CD14-positive monocyte (primary cell): ENCODE measurements at regions not wholly inside any gene's neighbourhood (a gene's known extent, or its start where the extent isn't known, plus 50 kb on each side); places are given as distances from the start of the nearest gene placed in this dataset.

Experiments used
- DNase-seq, 3 donors: peaks; one replicate each; pipeline ENCODE4 v3.0.0-alpha.2; 2011 to 2022
- H2AFZ ChIP-seq: 2 replicates; pipeline ENCODE4 v1.6.0; 2012; ENCODE audit warnings: mild to moderate bottlenecking, low read depth, low read length, inconsistent platforms; ENCODE audit not compliant: insufficient read depth, poor library complexity, severe bottlenecking
- H3K27ac ChIP-seq, 2 donors: 1 replicate in 1 of 2; 2 replicates in 1 of 2; pipeline ENCODE4 v1.5.1; 2012 to 2013; ENCODE audit warnings: low read length in 2 of 2, control low read depth in 1 of 2, inconsistent platforms in 1 of 2, low read depth in 1 of 2, mild to moderate bottlenecking in 1 of 2
- H3K27me3 ChIP-seq, 2 donors: one replicate each; pipeline versions ENCODE4 v1.6.0 to v1.6.1; 2011 to 2013; ENCODE audit warnings: low read length in 2 of 2; ENCODE audit not compliant: control insufficient read depth in 2 of 2, insufficient read depth in 2 of 2
- H3K36me3 ChIP-seq, 2 donors: replicated peaks in 1 of 2; 1 replicate in 1 of 2; 2 replicates in 1 of 2; pipeline versions ENCODE4 v1.5.1 to v1.6.1; 2012 to 2013; ENCODE audit warnings: low read length in 2 of 2, control low read depth in 1 of 2, inconsistent platforms in 1 of 2, mild to moderate bottlenecking in 1 of 2; ENCODE audit not compliant: insufficient read depth in 2 of 2, control insufficient read depth in 1 of 2
- H3K4me1 ChIP-seq, 2 donors: 1 replicate in 1 of 2; 2 replicates in 1 of 2; pipeline versions ENCODE4 v1.5.1 to v1.6.1; 2012 to 2013; ENCODE audit warnings: low read length in 2 of 2, control low read depth in 1 of 2, inconsistent platforms in 1 of 2, mild to moderate bottlenecking in 1 of 2, moderate library complexity in 1 of 2; ENCODE audit not compliant: insufficient read depth in 2 of 2, control insufficient read depth in 1 of 2
- H3K4me2 ChIP-seq: replicated peaks from 2 replicates; pipeline ENCODE3; 2012; ENCODE audit warnings: low read length, moderate library complexity, mild to moderate bottlenecking; ENCODE audit not compliant: poor library complexity, severe bottlenecking; ENCODE audit errors: extremely low read depth
- H3K4me3 ChIP-seq, 3 experiments: fragments of 200-600 bp in 1 of 3; sonication (generic) in 1 of 3; replicated peaks in 1 of 3; 1 replicate in 2 of 3; 2 replicates in 1 of 3; pipeline ENCODE4 v1.5.1; 2011 to 2013; ENCODE audit warnings: low read length in 3 of 3, mild to moderate bottlenecking in 3 of 3, control low read depth in 2 of 3, low read depth in 2 of 3, inconsistent platforms in 1 of 3, moderate library complexity in 1 of 3
- H3K79me2 ChIP-seq: 2 replicates; pipeline ENCODE4 v1.6.0; 2012; ENCODE audit warnings: mild to moderate bottlenecking, control low read depth, inconsistent platforms, low read length, moderate library complexity; ENCODE audit not compliant: insufficient read depth
- H3K9ac ChIP-seq: 2 replicates; pipeline ENCODE4 v1.6.0; 2017; ENCODE audit warnings: low read length, mild to moderate bottlenecking; ENCODE audit not compliant: insufficient read depth, poor library complexity, severe bottlenecking
- H3K9me3 ChIP-seq, 2 donors: replicated peaks in 1 of 2; 1 replicate in 1 of 2; 2 replicates in 1 of 2; pipeline versions ENCODE4 v1.5.1 to v1.6.1; 2012 to 2013; ENCODE audit warnings: low read length in 2 of 2, control low read depth in 1 of 2; ENCODE audit not compliant: control insufficient read depth in 1 of 2, insufficient read depth in 1 of 2
- H4K20me1 ChIP-seq: 2 replicates; pipeline ENCODE4 v1.6.0; 2012; ENCODE audit warnings: mild to moderate bottlenecking, low read length, control low read depth, moderate library complexity; ENCODE audit not compliant: insufficient read depth
- H3K27ac Mint-ChIP-seq, 7 donors: one replicate each; pipeline ENCODE4 v1.8.0; 2020; ENCODE audit warnings: mild to moderate bottlenecking in 7 of 7, mixed read lengths in 7 of 7, moderate library complexity in 6 of 7, inconsistent platforms in 2 of 7
- H3K27me3 Mint-ChIP-seq, 3 donors: one replicate each; pipeline ENCODE4 v1.8.0; 2021 to 2022; ENCODE audit warnings: low read depth in 3 of 3, mild to moderate bottlenecking in 3 of 3, mixed read lengths in 3 of 3, moderate library complexity in 3 of 3, inconsistent platforms in 1 of 3
- H3K36me3 Mint-ChIP-seq, 2 donors: one replicate each; pipeline ENCODE4 v1.8.0; 2020; ENCODE audit warnings: mixed read lengths in 2 of 2, inconsistent platforms in 1 of 2, mild to moderate bottlenecking in 1 of 2
- H3K4me1 Mint-ChIP-seq: one replicate; pipeline ENCODE4 v1.8.0; 2020; ENCODE audit warnings: mild to moderate bottlenecking, mixed read lengths
- H3K4me3 Mint-ChIP-seq, 2 donors: one replicate each; pipeline ENCODE4 v1.8.0; 2020; ENCODE audit warnings: mild to moderate bottlenecking in 2 of 2, mixed read lengths in 2 of 2, moderate library complexity in 1 of 2
- H3K9me3 Mint-ChIP-seq, 7 donors: one replicate each; pipeline ENCODE4 v1.8.0; 2020 to 2022; ENCODE audit warnings: mixed read lengths in 7 of 7, mild to moderate bottlenecking in 6 of 7, moderate library complexity in 6 of 7, inconsistent platforms in 2 of 7
- WGBS: methylation state at CpG from one replicate; pipeline ENCODE4 v1.1.5; 2013; ENCODE audit warnings: missing lambda C conversion rate; ENCODE audit not compliant: insufficient coverage; 5-methylcytosine and 5-hydroxymethylcytosine counted together
- intact Hi-C, 2 donors: fragments of 100-400 bp; cut with micrococcal nuclease; formaldehyde crosslinking; loops; one replicate each; pipeline versions ENCODE4 v1.15.0 to v1.15.1; 2023
- TF ChIP-seq, protein P1 (sequence below): fragments of 200-600 bp; IDR thresholded peaks from one replicate; pipeline ENCODE4 v1.8.0; 2022; ENCODE audit warnings: antibody characterized with exemption, mild to moderate bottlenecking

DNA sequence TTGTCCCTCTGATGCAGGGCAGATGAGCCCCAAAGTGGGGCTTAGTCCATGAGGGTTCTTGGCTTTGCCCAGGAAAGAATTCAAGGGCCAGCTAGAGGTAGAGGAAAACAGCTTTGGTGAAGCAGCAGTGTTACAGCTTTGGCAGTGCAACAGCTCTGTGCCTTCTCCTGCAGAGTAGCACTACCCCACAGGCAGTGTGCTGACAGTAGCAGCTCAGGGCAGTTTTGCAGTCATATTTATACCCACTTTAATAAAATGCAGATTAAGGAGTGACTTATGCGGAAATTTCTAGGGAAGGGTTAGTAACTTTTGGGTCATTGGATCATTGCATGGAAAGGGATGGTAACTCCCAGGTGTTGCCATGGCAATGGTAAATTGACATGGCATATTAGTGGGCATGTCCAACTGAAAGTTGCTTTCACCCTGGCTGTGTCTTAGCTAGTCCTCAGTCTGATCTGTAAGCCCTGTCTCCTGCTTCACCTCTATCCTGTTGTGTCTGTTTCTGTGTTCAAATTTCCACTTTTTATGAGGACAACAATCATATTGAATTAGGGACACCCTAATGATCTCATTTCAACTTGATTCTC, 241.3 kb upstream of the C2CD4B start:
- no peaks in the 10 kb centered on the region for H4K20me1 ChIP-seq
- H3K4me1 ChIP-seq: no peaks in the 10 kb centered on the region
- intact Hi-C loops: no loop called here
- no peaks in the 10 kb centered on the region for H3K36me3 ChIP-seq
- no peak overlapping the region for H3K27ac Mint-ChIP-seq
- H3K27me3 ChIP-seq: no peaks in the 10 kb centered on the region
- H3K9me3 ChIP-seq: no peaks in the 10 kb centered on the region
- no peaks in the 10 kb centered on the region for H3K79me2 ChIP-seq
- H3K27ac ChIP-seq: no peak overlapping the region
- no peak for DNase-seq
- WGBS: 100% methylated on average over 1 of the region's 1 CpG
- TF ChIP-seq, protein P1, sequence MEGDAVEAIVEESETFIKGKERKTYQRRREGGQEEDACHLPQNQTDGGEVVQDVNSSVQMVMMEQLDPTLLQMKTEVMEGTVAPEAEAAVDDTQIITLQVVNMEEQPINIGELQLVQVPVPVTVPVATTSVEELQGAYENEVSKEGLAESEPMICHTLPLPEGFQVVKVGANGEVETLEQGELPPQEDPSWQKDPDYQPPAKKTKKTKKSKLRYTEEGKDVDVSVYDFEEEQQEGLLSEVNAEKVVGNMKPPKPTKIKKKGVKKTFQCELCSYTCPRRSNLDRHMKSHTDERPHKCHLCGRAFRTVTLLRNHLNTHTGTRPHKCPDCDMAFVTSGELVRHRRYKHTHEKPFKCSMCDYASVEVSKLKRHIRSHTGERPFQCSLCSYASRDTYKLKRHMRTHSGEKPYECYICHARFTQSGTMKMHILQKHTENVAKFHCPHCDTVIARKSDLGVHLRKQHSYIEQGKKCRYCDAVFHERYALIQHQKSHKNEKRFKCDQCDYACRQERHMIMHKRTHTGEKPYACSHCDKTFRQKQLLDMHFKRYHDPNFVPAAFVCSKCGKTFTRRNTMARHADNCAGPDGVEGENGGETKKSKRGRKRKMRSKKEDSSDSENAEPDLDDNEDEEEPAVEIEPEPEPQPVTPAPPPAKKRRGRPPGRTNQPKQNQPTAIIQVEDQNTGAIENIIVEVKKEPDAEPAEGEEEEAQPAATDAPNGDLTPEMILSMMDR: no peak
- H3K4me2 ChIP-seq: no peak overlapping the region
- no peak overlapping the region for H3K4me3 ChIP-seq
- peaks cover 0 to 7% (median 3%) of the 10 kb centered on the region in 7 donors for H3K9me3 Mint-ChIP-seq
- H3K9ac ChIP-seq: no peak overlapping the region
- H3K27me3 Mint-ChIP-seq: peaks cover 0 to 6% (median 2%) of the 10 kb centered on the region in 3 donors
- H3K4me3 Mint-ChIP-seq: no peak overlapping the region
- no peaks in the 10 kb centered on the region for H3K4me1 Mint-ChIP-seq
- no peak overlapping the region for H2AFZ ChIP-seq
- peaks cover 0 to 2% of the 10 kb centered on the region in 2 donors for H3K36me3 Mint-ChIP-seq

DNA sequence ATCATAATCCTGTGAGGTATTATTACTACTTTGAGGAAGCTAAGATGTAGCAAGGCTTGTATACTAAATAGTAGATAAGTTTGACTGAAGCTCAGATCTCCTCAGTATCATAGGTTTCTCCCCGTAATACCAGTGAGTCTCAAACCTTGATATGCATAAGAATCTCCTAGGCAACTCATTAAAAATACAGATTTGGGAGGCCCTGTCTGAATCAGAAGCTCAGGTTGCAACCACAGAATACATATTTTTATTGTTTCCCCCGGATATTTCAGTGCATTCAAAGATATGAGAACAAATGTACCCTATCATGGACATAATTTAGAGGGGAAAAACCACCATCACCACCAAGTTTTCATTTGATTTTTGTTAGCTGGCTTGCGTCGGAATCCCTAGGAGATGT, 242.1 kb upstream of the C2CD4B start:
- no peaks in the 10 kb centered on the region for H3K27me3 ChIP-seq
- no CpG with 5 or more reads among the region's 4 CpGs for WGBS
- H3K9me3 ChIP-seq: no peaks in the 10 kb centered on the region
- H2AFZ ChIP-seq: no peak overlapping the region
- DNase-seq: no peak
- H3K9ac ChIP-seq: no peak overlapping the region
- no peak overlapping the region for H3K4me2 ChIP-seq
- H3K9me3 Mint-ChIP-seq: peaks cover 0 to 5% (median 0%) of the 10 kb centered on the region in 7 donors
- H3K4me1 Mint-ChIP-seq: no peaks in the 10 kb centered on the region
- H3K27ac ChIP-seq: no peak overlapping the region
- no peak overlapping the region for H3K4me3 ChIP-seq
- intact Hi-C loops: no loop called here
- TF ChIP-seq, protein P1: no peak
- H3K79me2 ChIP-seq: no peaks in the 10 kb centered on the region
- H3K27ac Mint-ChIP-seq: no peak overlapping the region
- peaks cover 0 to 6% (median 3%) of the 10 kb centered on the region in 3 donors for H3K27me3 Mint-ChIP-seq
- H3K36me3 Mint-ChIP-seq: no peaks in the 10 kb centered on the region
- no peaks in the 10 kb centered on the region for H3K4me1 ChIP-seq
- H3K4me3 Mint-ChIP-seq: no peak overlapping the region
- no peaks in the 10 kb centered on the region for H3K36me3 ChIP-seq
- H4K20me1 ChIP-seq: no peaks in the 10 kb centered on the region
